Brain pericyte (primary cell): ENCODE measurements at regions not wholly inside any gene's neighbourhood (a gene's known extent, or its start where the extent isn't known, plus 50 kb on each side); places are given as distances from the start of the nearest gene placed in this dataset.

ENCODE experiments used
- DNase-seq: peaks from one replicate; pipeline ENCODE4 v3.0.0-alpha.2; 2012; ENCODE audit warnings: low read depth, low spot score

DNA sequence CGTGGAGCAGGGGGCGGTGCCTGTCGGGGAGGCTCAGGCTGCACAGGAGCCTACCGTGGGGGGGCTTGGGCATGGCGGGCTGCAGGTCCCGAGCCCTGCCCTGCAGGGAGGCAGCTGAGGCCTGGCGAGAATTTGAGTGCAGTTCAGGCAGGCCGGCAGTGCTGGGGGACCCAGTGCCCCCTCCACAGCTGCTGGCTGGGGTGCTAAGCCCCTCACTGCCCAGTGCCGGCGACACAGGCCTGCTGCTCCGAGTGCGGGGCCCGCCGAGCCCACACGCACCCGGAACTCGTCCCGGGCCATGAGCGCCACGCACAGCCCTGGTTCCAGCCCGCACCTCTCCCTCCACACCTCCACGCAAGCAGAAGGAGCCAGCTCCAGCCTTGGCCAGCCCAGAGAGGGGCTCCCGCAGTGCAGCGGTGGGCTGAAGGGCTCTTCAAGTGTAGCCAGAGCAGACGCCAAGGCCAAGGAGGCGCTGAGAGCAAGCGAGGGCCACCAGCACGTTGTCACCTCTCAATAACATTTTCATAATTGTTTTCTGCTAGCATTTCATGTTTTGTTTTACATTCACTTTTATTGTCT, 1378.9 kb upstream of the CELF4 start:
- DNase-seq: no peak

DNA sequence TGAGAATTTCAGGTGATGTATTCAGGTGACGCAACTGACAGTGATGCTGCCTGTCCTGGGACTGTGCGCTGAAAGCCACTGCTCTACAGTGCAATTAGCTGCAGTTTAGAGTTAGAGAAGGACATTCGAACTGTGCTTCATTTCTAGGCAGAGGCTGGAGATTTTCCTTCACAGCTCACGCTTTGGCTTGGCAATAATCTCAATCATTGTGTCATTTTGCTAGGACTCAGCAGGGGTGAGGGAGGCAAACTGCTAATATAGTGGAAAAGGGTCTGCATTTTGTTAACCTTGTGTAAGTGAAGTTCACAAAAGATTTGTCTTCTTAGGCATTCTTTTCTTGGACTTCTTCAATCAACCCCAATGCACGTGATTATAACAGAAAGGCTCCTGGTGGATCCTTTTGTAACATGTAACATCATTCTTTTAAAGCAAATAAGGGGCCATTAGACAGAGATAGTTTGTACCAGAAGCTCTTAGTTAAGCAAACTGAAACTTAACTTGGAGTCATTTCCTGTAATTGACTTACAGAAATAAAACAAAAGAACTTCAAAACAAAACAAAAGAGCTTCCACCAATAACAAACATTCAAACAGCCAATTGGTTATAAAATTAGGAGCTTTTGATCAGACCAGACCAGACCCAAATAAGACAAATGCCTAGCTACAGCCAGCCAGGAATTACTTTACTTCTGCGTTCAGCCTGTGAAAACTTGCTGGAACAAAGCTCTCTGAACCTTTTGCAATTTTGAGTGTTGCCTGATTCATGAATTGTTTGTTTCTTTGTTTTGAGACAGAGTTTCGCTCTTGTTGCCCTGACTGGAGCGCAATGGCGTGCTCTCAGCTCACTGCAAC, 1376.3 kb upstream of the CELF4 start:
- DNase-seq: no peak

DNA sequence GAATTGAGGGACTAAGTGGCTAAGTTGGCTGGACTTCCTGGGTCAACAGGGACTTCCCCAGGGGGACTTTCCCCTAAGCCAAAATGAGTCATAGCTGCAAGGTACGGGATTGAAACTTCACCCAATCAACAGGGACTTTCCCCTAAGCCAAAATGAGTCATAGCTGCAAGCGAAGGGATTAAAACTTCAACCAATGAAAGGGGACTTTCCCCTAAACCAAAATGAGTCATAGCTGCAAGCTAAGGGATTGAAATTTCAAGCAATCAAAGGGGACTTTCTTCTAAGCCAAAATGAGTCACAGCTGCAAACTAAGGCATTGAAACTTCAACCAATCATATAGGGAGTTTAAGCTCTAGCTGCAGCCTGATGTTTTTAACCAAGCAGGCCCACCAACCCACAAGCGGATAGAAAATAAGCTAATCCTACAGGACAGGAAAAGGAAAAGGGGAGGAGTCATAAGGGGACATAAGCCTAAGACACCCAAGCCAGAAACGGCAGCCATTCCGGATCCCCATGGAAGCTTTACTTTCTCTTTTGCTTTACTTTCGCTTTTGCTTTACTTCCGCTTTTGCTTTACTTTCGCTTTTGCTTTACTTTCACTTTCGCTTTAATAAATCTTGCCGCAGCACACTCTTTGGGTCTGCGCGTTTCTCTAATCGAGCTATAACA, 1375.4 kb upstream of the CELF4 start:
- no peak for DNase-seq

DNA sequence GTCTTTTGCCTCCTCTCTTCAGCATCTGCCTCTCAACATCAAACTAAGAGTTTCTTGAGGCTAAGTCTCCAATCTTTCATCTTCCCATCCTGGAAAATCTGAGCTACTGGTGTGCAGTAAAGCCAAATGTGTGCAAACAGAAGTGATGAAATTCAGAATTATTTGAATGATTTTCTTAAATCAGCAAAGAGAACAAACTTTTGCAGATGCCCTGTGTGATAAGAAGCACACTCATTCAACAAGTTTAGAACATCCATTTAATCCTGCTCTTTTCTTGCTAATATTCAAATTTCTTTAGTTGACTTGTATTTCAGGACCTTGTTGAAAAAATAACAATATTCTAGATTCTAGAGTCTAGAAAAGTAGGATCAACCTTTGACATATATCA, 1374.9 kb upstream of the CELF4 start:
- no peak for DNase-seq

DNA sequence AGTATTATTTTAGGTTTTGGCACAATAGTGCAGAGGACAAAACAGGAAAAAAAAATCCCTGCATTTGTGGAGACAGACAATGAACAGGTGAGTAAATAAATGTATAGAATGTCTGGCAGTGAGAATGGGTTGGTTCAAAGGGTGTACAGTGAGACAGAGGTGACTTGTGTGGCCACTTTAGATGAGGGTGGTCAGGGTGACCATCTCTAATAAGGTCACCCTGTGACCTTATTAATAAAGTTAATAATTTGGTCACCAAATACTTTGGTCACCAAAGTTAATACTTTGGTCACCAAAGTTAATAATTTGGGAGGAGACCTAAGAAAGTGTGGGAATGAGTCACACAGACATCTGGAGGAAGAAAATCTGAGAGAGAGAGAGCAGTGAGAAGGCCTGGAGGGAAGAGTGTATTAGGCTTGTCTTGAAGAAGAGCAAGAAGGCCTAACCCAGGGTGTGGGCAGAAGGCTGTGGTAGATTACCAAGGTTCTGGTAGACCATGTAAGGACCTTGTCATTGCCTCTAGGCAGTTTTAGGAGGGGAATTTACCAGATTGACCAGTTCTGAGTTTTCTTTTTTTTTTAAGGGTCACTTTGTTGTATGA, 1368.4 kb upstream of the CELF4 start:
- DNase-seq: no peak

DNA sequence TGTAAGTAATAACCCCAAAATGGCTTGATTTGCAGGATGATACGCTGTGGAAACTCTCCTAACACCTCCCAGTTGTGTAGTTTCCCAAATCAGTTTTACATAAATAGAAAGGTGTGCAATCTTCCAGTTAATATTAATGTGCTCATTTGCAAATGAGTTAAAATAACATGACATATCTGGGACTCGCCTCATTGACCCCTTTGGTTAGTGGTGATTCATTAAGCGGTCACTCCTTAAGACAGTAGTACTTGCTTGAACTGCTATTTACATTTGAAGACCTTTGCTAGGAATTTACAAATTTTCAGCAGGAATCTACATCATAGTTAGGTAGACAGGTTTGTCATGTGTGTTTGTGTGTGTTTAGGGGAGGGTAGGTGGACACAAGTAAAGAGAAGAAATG, 1367.7 kb upstream of the CELF4 start:
- no peak for DNase-seq

DNA sequence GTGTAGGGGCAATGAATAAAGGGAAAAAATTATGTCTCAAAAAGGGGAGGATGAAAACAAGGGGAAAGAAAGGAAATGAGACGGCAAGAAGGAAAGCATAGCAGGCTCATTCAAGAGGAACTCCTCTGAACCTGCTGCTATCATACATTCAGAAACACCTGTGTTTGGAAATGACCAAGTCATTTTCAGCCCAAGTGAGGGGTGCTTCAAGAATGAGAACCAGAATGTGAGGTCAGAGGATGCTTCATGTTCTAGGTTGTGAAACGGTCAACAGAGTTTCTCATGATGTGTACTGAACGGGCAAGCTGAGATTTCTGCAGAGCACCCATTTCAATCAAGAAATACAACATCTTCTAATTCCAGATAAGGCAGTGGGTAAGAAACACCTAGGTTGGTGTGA, 1367.2 kb upstream of the CELF4 start:
- DNase-seq: no peak

DNA sequence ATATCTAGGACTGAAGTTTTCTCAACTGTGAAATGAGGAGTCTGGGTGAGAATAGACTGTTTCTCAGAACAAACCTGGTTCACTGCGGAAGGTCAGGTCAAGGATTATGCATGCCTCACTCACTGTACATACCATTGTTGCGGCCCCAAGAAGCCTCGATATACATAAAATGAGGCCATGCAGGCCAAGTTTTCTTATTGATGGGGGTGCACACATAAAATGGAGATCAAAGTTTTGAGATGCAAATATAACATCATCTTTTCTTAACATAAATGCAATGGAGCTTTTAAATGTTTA, 1366.1 kb upstream of the CELF4 start:
- DNase-seq: no peak

DNA sequence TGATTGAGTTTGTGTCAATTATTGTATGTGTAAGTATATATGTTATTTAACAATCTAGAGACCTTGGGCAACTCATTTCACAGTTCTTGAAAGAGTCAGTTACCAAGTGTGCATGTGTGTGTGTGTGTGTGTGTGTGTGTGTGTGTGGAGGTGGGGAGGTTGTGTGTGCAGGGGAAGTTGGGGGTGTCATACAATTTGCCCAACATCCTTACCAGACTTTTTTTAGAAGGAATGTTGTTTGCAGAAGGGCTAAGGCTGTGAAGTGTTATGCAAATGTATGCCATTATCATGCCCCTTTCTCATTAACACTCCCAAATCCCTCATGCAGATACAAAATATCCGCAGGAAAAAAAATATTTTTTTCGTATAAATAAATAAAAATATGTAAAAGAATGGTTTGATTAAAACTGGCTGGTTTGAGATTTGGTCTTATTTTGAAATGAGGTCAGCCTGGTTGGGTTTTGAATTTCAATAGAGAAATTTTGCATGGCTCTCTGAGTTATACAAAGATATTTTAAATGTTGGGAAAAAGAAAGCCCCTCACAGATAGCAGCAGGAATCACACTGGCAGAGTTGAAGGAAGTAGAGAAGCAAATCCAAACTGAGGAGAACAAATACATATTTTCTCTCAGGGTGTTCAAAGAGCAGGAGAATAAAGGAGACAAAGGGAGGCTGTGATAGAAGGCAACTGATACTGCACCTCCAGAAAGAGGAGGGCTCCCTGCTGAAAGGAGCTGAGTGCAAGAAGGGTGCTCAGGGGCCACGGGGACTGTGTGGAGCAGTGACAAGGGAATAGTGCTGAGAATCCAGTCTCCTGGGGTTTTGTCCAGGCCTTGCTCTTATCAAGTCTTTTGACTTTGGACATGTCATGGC, 1365.5 kb upstream of the CELF4 start:
- no peak for DNase-seq

DNA sequence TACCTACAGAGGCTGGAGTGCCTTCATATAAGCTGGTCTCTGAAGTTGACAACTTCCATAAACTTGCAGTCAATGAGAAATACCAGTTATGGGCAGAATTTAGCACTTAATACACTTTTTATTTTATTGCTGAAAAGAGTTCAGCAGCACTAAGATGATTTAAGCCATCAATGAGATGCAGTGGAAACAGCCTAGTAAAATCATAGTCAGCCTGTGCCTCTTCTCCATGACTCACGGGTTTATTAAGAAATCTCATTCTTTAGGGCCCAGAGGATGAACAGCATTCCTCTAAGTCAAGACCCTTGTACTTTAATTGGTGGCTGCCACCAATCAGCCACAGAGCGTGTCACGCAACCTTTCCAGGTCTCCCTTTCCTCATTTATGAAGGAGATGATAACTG, 1357.9 kb upstream of the CELF4 start:
- no peak for DNase-seq

DNA sequence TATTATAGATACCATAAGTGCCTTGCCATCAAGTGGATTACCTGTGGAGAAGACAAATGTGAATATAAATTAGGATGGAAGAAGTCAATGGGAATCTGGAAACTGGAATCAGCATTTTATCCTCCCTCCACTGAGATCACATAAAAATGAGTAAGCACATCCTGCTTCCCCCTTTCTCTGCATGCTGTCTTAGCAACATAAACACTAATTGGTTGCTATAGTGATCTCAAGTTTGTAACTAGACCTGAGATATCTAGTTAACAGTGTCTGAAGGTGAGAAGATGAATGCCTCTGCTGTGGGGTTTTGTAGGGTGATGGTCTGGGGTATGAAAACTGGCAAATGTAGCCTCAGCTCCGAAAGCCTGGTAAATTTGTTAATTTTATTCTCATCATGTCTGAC, 1357.5 kb upstream of the CELF4 start:
- no peak for DNase-seq

DNA sequence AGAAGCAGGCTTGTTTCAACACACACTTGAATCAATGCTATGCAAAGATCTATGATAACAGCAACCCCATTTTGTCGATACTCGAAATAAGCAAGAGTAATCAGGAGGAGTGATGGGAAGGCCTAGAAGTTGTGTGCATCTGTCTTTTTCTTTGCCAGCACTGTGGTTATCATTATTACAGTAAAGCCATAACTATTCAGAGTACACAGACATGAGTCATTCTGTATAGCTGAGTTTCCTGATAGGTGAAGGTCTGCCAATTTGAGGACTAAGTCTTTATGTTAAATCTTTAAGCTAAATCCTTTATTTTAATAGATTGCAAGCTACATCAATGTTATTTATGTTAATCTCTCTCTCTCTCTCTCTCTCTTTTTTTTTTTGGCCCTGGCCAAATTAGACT, 1344.4 kb upstream of the CELF4 start:
- no peak for DNase-seq

DNA sequence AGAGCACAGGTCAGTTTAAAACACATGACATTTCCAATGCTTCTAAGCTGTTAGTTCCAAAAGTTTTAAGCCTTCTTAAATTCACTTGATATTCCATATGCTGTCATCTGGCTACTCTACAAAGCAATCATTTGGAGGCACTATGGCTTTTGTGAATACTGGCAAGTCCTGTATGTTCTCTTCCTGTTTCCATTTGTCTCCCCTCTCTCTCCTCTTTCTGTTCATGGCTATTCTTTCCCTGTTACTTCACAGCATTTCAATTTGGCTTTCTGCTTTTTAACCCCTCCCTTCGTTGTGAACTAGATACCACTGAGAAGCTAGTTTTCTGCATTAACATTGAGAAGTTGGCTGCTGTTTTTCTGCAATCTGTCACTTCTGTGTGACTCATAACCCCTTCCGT, 1337.2 kb upstream of the CELF4 start:
- no peak for DNase-seq

DNA sequence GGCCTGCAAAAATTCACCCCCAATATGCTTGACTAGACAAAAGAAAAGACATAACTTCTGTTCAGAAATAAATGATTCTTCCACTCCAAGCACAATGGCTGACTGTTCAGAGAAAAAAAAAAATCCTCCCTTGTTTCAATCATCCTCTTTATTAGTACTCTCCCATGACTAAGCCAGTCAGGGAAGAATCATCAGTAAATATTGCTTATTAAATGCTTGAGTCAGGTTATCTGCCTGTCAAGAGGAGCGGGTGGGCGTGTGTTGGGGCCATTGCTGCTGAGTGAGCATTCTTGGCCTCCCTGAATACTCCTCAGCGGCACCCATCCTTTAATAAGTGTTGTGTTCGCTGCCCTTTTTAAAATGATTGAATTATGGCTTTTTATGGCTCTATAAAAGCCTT, 1334.8 kb upstream of the CELF4 start:
- no peak for DNase-seq

DNA sequence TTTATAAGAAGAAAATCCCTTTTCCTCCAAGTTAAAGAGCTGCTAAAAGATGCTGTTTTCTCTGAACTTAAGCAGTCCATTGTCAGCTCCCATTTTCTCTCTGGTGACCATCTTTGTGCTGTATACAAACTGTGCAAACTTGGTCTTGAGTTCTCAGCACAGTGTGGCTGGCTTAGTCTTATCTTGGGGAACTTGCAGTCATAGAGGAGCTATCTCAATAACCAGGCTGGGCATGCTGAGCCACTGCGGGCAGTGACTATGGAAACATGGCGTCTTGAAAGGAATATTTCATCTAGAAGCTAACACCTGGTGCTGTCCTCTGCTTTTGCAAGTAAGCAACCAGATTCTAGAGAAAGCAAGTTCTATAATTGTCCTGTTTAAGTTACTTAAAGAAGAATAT, 1334.4 kb upstream of the CELF4 start:
- no peak for DNase-seq

DNA sequence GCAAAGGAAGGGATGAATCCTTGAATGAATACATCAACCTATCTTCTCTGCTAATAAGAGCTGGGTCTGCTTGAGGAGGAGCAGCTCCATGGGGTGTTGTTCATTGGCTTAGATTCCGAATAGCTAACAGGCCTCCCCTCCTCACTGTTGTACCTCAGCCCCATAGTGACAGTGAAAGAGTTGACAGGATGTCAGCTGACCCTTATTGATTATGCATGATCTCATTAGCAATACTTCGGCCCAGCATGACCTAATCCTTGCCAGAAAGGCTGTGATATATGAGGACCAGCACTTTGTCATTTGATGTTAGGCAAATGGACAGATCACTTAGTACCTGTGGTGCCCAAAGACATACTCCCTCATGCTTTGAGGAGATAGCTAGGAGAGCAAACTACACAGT, 1333.7 kb upstream of the CELF4 start:
- no peak for DNase-seq

DNA sequence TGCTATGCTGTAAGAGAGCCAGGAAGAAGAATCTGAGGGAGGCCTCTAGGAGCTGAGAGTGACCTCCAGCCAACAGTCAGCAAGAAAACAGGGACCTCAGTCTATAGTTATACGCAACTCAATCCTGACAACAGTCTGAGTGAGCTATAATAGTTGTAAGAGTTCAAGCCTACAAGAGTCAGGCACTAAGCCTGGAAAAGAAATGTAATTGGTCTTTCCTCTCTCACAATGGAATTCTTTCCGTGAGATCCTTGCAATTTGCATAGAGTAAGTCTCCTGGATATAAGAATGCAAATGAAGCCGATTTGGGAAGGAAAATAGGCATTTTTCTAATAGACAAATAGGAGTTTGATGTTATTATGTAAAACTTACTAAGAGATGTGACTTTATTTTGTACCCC, 1332.6 kb upstream of the CELF4 start:
- DNase-seq: no peak

DNA sequence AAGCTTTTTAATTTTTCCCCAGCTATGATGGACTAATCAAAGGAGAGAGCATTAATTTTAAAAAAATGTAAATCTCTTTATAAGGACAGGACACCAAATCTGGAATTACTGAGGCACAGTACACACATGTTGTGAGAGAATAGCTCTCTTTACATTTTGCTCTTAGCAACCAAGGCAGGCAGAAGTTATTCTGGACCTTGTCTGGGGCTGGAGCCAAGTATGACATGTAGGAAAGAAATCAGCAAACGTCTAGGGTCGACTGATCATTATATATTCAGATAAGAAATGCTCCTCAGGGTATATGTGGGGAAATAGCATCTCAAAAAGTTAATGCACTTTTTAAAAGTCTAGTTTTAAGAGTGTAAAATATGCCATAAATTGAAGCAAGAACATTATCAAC, 1330.0 kb upstream of the CELF4 start:
- DNase-seq: no peak

DNA sequence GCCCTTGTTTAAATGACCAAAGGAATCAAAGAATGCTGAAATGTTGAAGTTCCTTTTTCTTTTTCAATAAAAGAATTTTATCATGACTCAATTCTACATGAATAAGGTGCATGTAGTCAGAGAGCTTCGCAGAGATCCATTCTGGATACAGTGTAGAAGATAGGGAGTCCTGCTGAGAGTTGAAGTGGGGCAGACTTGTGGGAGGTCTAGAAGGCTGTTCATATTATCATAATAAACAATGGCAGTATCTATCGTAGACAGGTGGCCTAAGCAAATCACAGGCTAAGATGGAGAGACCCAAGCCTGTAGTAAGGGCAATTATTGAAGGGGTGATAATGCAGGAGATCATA, 1322.0 kb upstream of the CELF4 start:
- DNase-seq: no peak

DNA sequence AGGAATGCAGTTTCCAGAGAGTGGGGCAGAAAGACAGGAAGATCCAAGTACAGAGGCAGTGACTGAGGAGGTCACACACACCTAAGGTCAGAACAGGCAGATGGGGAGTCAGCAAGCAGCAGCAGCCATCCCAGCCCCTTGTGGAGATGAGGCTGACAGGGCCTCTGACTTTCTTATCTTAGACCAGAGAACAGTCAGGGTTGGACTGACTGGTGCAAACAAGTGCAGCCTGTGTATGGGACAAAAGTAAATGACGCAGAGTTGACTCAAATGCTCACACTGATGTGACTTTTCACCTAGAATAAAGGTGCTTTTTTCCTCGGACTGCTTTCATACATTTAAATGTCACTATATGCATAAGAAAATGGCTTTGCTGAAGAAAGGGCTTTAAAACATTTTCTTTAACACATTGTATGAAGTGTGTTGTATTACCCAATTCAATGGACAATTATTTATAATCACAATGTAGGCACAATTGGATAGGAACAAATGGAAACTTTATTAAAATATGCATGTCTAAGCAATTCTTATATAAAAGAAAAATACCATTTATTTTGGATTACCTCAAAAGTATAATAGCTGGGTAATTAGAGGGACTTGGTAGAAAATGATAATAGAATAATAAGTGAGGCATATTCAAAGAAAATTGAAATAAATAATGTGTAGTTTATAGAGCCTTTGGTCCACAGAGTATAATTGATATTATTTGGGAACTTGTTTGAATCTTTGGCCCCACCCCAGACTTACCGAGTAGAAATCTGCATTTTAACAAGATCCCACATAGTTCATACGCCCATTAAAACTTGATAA, 1321.5 kb upstream of the CELF4 start:
- no peak for DNase-seq

DNA sequence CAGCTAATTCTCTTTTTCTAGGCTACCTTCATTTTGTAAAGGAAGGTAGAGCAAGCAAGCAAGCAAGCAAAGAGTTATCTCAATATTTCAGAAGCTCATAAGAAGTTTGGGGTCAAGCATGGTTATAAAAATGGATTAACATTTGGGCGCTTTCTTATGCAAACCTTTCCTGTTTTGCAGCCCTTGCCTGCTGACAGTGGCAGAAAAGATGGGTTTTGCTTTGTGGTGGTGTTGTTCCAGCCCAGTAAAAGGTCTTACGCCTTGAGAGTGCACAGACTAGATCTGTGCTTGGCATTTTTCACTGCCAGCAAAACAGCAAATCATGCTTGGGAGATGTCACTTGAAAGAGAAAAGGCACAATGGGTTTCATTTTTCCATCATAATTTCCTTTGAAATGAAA, 1320.6 kb upstream of the CELF4 start:
- DNase-seq: no peak
